IPS-NIHi7 (cell line): ENCODE measurements at regions not wholly inside any gene's neighbourhood (a gene's known extent, or its start where the extent isn't known, plus 50 kb on each side); places are given as distances from the start of the nearest gene placed in this dataset.
"Not testable (repeated sequence)": the region's sequence is repeated elsewhere in the genome, so short reads cannot be mapped to it uniquely, and the experiment has no call there.

Experiments
- DNase-seq: peaks from one replicate; pipeline ENCODE4 v3.0.0; 2012; ENCODE audit warnings: mixed read lengths; ENCODE audit errors: extremely low spot score

DNA sequence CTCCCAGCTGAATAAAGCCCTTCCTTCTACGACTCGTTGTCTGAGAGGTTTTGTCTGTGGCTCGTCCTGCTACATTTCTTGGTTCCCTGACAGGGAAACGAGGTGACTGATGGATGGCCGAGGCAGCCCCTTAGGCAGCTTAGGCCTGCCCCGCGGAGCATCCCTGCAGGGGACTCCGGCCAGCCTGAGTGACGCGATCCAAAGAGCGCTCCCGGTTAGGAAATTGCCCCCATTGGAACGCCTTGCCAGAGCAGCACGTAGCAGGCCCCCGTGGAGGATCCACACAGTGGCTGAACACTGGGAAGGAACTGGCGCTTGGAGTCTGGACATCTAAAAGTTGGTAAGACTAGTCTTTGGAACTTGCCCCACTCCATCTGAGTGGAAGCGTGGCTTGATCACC, 296.8 kb upstream of the SGCG start:
- no peak for DNase-seq

- DNase-seq, result not testable (repeated sequence)
These were observed 294.7 kb upstream of the SGCG start for GRCh38 chr13:22886061-22886460.

DNA sequence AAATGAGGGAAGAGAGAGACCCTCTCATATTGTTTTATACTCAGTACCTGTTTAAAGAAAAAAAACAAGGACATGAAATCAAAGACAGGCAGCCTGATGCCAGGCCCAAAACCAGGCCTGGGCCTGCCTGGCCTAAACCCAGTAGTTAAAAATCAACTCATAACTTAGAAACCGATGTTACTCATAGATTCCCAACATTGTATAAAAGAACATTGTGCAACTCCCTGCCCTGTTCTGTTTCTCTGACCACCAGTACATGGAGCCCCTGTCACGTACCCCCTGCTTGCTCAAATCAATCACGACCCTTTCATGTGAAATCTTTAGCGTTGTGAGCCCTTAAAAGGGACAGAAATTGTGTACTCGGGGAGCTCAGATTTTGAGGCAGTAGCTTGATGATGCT, 291.4 kb upstream of the SGCG start:
- not testable (repeated sequence) for DNase-seq

- DNase-seq, result no peak
These were observed 287.6 kb upstream of the SGCG start for GRCh38 chr13:22893204-22893603.

DNA sequence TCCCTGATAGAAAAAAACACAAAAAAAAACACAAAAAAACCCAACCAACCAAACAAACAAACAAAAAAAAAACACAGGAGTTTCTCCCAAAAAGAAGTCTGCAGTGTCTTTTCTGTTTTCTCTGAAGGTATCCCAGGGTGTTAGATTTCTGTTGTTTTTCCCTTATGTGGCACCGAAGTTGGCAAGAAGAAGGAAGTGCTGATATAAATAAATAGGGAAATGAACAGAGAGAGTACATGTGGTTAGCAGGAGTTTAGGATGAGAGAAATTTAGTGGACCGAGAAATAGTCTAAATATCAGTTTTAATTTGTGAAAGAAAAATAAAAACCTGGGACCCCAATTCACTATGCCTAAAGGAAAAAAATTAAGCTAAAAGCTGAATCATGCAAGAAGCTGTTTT, 287.0 kb upstream of the SGCG start:
- no peak for DNase-seq

- no peak for DNase-seq
These were observed 283.0 kb upstream of the SGCG start for GRCh38 chr13:22897571-22898314.

- DNase-seq, result not testable (repeated sequence)
These were observed 280.3 kb upstream of the SGCG start for GRCh38 chr13:22900416-22900951.

DNA sequence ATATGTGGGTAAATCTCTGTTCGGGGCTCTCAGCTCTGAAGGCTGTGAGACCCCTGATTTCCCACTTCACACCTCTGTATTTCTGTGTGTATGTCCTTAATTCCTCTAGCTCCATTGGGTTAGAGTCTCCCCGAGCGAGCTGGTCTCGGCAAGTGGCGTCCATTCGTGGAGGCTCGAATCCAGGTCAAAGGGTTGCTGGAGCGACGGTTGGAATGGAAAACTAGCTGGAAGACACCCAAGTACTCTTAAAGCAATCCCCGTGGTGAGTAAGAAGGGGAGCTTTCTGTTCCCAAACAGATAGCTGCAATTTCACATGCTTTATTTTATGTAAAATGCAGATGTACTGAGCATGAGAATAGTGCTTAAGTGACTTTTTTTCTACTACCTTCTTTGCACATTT, 277.5 kb upstream of the SGCG start:
- DNase-seq, result no peak

GRCh38 chr13:22903925-22904324, 276.9 kb upstream of the SGCG start:
- no peak for DNase-seq

- peak; percentile 64 for DNase-seq
These were observed 265.2 kb upstream of the SGCG start for GRCh38 chr13:22915442-22916082.

DNA sequence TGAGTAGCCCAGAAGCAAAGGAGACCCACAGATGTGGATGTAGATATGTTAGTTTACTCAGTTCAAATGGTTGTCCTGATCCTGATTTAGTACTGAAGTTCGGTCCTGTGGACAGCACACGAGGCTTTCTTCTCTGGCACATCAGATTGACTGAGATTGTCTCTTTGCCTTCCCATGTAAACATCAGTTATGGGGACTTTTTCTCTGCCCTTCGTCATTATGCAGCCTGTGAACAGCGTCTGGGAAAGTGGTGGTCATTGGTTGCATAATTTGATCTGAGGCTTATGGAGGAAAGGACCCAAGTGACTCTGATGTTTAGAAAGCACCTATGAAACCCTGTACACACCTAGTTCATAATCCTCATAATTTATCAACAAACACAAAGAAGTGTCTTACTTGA, 264.5 kb upstream of the SGCG start:
- DNase-seq, result not testable (repeated sequence)

GRCh38 chr13:22925881-22926747, 254.7 kb upstream of the SGCG start:
- DNase-seq, result peak; percentile 75

GRCh38 chr13:22926748-22927400, 253.9 kb upstream of the SGCG start:
- peak; percentile 34 for DNase-seq

DNA sequence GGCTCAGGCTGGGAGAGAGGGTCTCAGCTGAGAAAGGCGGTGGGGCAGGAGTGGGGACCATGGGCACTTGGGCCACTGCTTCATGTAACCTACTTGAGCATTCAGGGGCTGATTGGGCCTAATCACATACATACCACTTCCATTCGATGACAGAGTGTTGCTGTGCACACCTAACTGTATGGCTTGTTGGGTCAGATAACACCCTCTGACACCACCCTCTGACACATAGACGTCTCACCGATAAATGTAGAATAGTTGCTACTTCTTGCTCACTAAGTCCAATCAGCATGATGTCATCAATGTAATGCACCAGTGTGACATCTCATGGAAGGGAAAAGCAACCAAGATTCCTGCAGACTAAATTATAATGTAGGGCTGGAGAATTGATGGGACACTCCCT, 252.9 kb upstream of the SGCG start:
- not testable (repeated sequence) for DNase-seq

- no peak for DNase-seq
These were observed 251.2 kb upstream of the SGCG start for GRCh38 chr13:22929381-22930126.

GRCh38 chr13:22931576-22931975, 249.2 kb upstream of the SGCG start:
- DNase-seq, result no peak

- DNase-seq, result not testable (repeated sequence)
These were observed 248.0 kb upstream of the SGCG start for GRCh38 chr13:22932632-22933412.

DNA sequence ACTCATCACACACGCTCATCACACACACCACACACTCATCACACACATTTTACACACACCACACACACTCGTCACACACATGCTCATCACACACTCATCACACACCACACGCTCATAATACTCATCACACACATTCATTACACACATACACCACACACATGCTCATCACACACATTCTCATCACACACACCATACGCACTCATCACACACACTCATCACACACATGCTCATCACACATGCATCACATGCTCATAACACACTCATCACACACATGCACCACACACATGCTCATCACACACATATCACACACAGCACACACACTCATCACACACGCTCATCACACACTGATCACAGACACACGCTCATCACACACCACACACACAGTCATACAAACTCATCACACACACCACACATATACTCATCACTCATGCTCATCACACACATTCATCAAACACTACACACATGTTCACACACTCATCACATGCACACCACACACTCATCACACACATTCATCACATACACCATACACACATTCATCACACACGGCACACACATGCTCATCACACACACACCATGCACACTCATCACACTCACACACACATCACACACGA, 247.1 kb upstream of the SGCG start:
- no peak for DNase-seq

DNA sequence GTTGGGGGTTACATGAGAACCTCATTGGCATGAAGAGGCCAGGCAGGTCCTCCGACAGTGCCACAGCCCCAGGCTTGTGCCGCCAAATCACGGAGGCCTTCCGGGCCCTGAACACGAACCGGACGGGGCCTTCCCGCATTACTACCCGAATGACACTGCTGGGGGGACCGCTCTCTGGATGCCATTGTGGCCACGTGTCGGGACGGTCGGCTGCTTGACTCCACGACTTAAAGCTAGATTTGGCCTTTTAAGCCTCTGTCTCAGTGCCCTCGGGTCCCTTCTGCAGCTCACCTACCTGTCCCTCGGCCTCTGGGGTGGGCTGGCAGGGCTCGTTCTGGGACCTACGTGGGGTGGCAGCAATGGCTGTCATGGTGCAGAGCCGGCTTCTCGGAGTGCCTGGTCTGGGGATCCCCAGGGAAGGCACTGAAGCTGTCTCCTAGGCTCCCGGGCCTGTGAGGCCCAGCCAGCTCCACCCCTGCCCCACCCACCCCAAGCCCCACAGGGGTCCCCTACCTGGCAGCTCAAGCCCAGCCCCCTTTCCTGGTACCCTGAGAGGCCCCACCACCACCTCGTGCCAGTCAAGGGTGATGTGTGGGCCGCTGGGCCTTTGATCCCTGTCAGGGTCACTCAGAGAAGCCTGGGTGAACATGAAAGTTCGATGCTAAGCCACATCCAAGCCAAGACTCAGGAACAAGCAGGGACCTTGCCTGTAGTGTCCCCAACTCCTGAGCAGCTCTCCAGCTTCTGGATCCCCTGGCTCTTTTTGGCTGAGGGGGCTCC, 245.8 kb upstream of the SGCG start:
- DNase-seq, result no peak
